ENCODE measurements at regions not wholly inside any gene's neighbourhood (a gene's known extent, or its start where the extent isn't known, plus 50 kb on each side); places are given as distances from the start of the nearest gene placed in this dataset.
"Not testable (repeated sequence)": the region's sequence is repeated elsewhere in the genome, so short reads cannot be mapped to it uniquely, and the experiment has no call there.

DNA sequence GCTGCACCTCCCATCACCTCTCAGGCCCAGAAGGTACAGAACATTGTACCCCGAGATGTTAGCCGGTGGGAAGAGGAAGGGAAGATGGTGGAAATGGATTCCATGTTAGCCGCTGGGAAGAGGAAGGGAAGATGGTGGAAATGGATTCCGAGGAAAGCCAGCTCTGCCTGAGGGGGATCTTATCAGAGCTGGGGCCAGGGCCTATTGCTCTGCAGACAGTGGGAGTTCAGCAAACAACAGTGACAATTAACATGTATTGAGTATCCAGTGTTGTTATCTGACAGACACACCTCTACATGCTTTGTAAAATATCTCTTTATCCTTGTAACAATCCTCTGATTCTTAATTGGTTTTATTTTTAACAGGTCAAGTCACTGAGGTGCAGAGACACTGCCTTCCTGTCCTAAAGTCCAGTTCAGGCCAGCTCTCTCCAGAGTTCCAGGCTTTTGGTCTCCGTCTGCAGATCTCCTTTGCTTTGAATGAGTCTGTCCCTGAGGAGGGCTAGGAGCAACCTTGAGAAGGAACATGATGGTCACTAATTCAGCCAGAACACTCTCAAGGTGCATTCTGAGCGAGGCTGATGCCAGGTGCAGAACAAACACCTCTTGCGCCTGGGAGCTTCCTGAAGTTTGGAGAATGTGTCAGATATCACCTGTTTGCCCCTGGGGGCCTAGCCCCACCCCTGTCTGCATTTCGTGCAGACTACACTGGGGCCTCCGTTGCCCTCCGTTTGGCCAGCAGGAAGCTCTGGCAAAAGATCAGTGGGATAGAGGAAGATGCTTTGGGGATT is 82.4 kb upstream of the PODXL start:
- Histone ChIP-seq H3K9me3 (ENCODE audit: insufficient read depth, low read length, severe bottlenecking) (no peaks in the 10 kb centered on the region), H3K4me3 (ENCODE audit: low read depth in 1 of 2, low read length in 2 of 2) (no peak overlapping the region), H3K27ac (ENCODE audit: low read length) (no peak overlapping the region), H3K4me1 (ENCODE audit: insufficient read depth, low read length) (no peaks in the 10 kb centered on the region), H3K79me2 (ENCODE audit: insufficient read depth, low read length) (no peaks in the 10 kb centered on the region), H3K4me2 (ENCODE audit: insufficient read depth, low read length) (no peak overlapping the region), H2AFZ (ENCODE audit: low read depth, low read length) (no peak overlapping the region), H4K20me1 (ENCODE audit: insufficient read depth, low read length) (no peaks in the 10 kb centered on the region), H3K36me3 (ENCODE audit: insufficient read depth, low read length) (no peaks in the 10 kb centered on the region), H3K27me3 (ENCODE audit: insufficient read depth, low read length, poor library complexity) (no peaks in the 10 kb centered on the region), H3K9ac (ENCODE audit: low read depth, low read length) (no peak overlapping the region)
- no peak for DNase-seq
- no peak for ATAC-seq (ENCODE audit: insufficient read depth, low read depth)
- TF ChIP-seq EZH2 (IDR thresholded peaks at IDR 0.05; ENCODE audit: borderline replicate concordance, low read depth, low read length, severe bottlenecking), result no peak
- TF ChIP-seq, protein P1, sequence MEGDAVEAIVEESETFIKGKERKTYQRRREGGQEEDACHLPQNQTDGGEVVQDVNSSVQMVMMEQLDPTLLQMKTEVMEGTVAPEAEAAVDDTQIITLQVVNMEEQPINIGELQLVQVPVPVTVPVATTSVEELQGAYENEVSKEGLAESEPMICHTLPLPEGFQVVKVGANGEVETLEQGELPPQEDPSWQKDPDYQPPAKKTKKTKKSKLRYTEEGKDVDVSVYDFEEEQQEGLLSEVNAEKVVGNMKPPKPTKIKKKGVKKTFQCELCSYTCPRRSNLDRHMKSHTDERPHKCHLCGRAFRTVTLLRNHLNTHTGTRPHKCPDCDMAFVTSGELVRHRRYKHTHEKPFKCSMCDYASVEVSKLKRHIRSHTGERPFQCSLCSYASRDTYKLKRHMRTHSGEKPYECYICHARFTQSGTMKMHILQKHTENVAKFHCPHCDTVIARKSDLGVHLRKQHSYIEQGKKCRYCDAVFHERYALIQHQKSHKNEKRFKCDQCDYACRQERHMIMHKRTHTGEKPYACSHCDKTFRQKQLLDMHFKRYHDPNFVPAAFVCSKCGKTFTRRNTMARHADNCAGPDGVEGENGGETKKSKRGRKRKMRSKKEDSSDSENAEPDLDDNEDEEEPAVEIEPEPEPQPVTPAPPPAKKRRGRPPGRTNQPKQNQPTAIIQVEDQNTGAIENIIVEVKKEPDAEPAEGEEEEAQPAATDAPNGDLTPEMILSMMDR (IDR thresholded peaks at IDR 0.05; ENCODE audit: borderline replicate concordance, extremely low read depth, low read length, poor library complexity, severe bottlenecking), result no peak

DNA sequence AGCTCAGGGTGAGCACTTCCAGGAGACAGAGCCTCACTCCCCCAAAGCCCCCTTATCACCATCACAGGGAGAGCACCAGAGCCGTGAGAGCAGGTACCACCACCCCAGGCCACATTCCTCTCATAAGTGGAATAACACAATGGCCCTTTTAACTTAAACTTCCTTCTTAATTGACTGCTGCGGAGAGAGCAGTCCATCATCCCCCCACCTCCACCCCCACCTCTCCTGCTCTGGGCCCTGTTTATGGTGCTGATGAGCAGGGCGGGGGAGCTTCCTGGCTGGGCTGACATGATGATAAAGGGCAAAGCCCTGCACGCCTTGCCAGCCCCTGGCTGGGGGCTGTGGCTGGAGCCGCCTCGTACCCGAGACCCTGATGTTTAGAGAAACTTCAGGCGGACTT is 81.4 kb upstream of the PODXL start:
- Histone ChIP-seq H3K36me3 (ENCODE audit: insufficient read depth, low read length) (no peaks in the 10 kb centered on the region), H3K27me3 (ENCODE audit: insufficient read depth, low read length, poor library complexity) (no peaks in the 10 kb centered on the region), H3K27ac (ENCODE audit: low read length) (no peak overlapping the region), H2AFZ (ENCODE audit: low read depth, low read length) (no peak overlapping the region), H4K20me1 (ENCODE audit: insufficient read depth, low read length) (no peaks in the 10 kb centered on the region), H3K79me2 (ENCODE audit: insufficient read depth, low read length) (no peaks in the 10 kb centered on the region), H3K4me1 (ENCODE audit: insufficient read depth, low read length) (no peaks in the 10 kb centered on the region), H3K9ac (ENCODE audit: low read depth, low read length) (no peak overlapping the region), H3K4me3 (ENCODE audit: low read depth in 1 of 2, low read length in 2 of 2) (no peak overlapping the region), H3K4me2 (ENCODE audit: insufficient read depth, low read length) (no peak overlapping the region), H3K9me3 (ENCODE audit: insufficient read depth, low read length, severe bottlenecking) (no peaks in the 10 kb centered on the region)
- TF ChIP-seq EZH2 (IDR thresholded peaks at IDR 0.05; ENCODE audit: borderline replicate concordance, low read depth, low read length, severe bottlenecking), result no peak
- TF ChIP-seq, protein P1 (IDR thresholded peaks at IDR 0.05; ENCODE audit: borderline replicate concordance, extremely low read depth, low read length, poor library complexity, severe bottlenecking), result no peak
- no peak for ATAC-seq (ENCODE audit: insufficient read depth, low read depth)
- no peak for DNase-seq

DNA sequence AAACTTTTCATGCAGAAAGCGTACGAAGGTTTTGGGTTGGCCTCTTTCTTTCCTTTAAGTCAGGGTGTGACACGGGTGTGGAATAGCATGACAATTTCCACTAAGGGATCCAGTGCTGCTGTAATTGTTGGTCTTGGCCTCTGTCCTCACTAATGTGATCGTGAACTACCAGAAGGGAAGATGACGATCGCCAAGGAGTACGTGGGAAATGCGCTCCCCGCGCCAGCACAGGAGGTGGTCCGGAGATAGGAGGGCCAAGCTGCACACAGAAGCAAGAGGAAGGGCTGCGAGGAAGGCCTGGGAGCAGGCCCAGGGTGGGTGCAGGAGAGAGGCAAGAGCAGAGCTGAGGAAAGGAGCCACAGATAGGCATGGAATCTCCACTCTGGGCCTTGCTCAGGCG is 79.7 kb upstream of the PODXL start:
- ATAC-seq (ENCODE audit: insufficient read depth, low read depth) (no peak), DNase-seq (no peak)
- no peak overlapping the region for H2AFZ ChIP-seq (ENCODE audit: low read depth, low read length)
- no peaks in the 10 kb centered on the region for H3K9me3 ChIP-seq (ENCODE audit: insufficient read depth, low read length, severe bottlenecking)
- TF ChIP-seq, protein P1 (IDR thresholded peaks at IDR 0.05; ENCODE audit: borderline replicate concordance, extremely low read depth, low read length, poor library complexity, severe bottlenecking), result no peak
- no peak for TF ChIP-seq EZH2 (IDR thresholded peaks at IDR 0.05; ENCODE audit: borderline replicate concordance, low read depth, low read length, severe bottlenecking)
- H3K9ac ChIP-seq (ENCODE audit: low read depth, low read length), result no peak overlapping the region
- no peaks in the 10 kb centered on the region for H3K79me2 ChIP-seq (ENCODE audit: insufficient read depth, low read length)
- H3K27me3 ChIP-seq (ENCODE audit: insufficient read depth, low read length, poor library complexity), result no peaks in the 10 kb centered on the region
- no peak overlapping the region for H3K27ac ChIP-seq (ENCODE audit: low read length)
- H4K20me1 ChIP-seq (ENCODE audit: insufficient read depth, low read length), result no peaks in the 10 kb centered on the region
- no peak overlapping the region for H3K4me3 ChIP-seq (ENCODE audit: low read depth in 1 of 2, low read length in 2 of 2)
- no peak overlapping the region for H3K4me2 ChIP-seq (ENCODE audit: insufficient read depth, low read length)
- H3K36me3 ChIP-seq (ENCODE audit: insufficient read depth, low read length), result no peaks in the 10 kb centered on the region
- no peaks in the 10 kb centered on the region for H3K4me1 ChIP-seq (ENCODE audit: insufficient read depth, low read length)

DNA sequence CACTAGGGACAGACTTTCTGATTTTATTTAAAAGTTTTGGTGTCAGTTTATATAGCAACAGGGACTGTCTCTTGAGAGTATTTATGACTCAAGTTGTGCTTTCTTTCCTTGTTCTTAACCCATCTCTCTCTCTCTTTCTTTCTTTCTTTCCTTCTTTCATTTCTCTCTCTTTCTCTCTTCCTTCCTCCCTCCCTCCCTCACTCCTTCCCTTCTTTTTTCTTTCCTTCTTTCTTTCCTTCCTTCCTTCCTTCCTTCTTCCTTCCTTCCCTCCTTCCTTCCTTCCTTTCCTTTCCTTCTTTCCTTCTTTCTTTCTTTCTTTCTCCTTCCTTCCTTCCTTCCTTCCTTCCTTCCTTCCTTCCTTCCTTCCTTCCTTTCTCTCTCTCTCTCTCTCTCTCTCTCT is 77.8 kb upstream of the PODXL start:
- not testable (repeated sequence) for H3K27ac ChIP-seq (ENCODE audit: low read length); H3K4me2 ChIP-seq (ENCODE audit: insufficient read depth, low read length); ATAC-seq (ENCODE audit: insufficient read depth, low read depth); H3K4me1 ChIP-seq (ENCODE audit: insufficient read depth, low read length); H3K9me3 ChIP-seq (ENCODE audit: insufficient read depth, low read length, severe bottlenecking); H3K36me3 ChIP-seq (ENCODE audit: insufficient read depth, low read length); H3K9ac ChIP-seq (ENCODE audit: low read depth, low read length); H2AFZ ChIP-seq (ENCODE audit: low read depth, low read length); DNase-seq; H3K79me2 ChIP-seq (ENCODE audit: insufficient read depth, low read length); H4K20me1 ChIP-seq (ENCODE audit: insufficient read depth, low read length); H3K4me3 ChIP-seq (ENCODE audit: low read depth in 1 of 2, low read length in 2 of 2)
- peaks cover 16% of the 10 kb centered on the region for H3K27me3 ChIP-seq (ENCODE audit: insufficient read depth, low read length, poor library complexity)
